Heart left ventricle (tissue), 16 donors: ENCODE measurements at regions not wholly inside any gene's neighbourhood (a gene's known extent, or its start where the extent isn't known, plus 50 kb on each side); places are given as distances from the start of the nearest gene placed in this dataset.

Experiments used
- ATAC-seq, 4 donors: fragments of 200-7000 bp; cut with Tn5 transposase; one replicate each; pipeline ENCODE4 v1.9.1; 2020 to 2022; ENCODE audit warnings: moderate library complexity in 4 of 4, mild to moderate bottlenecking in 3 of 4, moderate number of reproducible peaks in 1 of 4
- DNase-seq, 5 donors: peaks; one replicate each; pipeline ENCODE4 v3.0.0-alpha.2; 2020
- H3K27ac ChIP-seq, 12 donors: fragments of 200-600 bp; sonication (generic) in 4 of 12; one replicate each; pipeline versions ENCODE4 v1.5.0 to v1.8.0; 2016 to 2022; ENCODE audit warnings: mild to moderate bottlenecking in 2 of 12
- H3K27me3 ChIP-seq, 9 donors: fragments of 200-600 bp; sonication (generic) in 2 of 9; one replicate each; pipeline versions ENCODE4 v1.5.1 to v1.8.0; 2016 to 2022; ENCODE audit warnings: mild to moderate bottlenecking in 3 of 9
- H3K36me3 ChIP-seq, 9 donors: fragments of 200-600 bp; sonication (generic) in 2 of 9; one replicate each; pipeline versions ENCODE4 v1.5.0 to v1.8.0; 2018 to 2022; ENCODE audit warnings: mild to moderate bottlenecking in 2 of 9
- H3K4me1 ChIP-seq, 12 donors: fragments of 200-600 bp; sonication (generic) in 4 of 12; one replicate each; pipeline versions ENCODE4 v1.5.0 to v1.8.0; 2016 to 2022; ENCODE audit warnings: mild to moderate bottlenecking in 3 of 12
- H3K4me3 ChIP-seq, 12 donors: fragments of 200-600 bp; sonication (generic) in 4 of 12; one replicate each; pipeline versions ENCODE4 v1.5.0 to v1.8.0; 2017 to 2022; ENCODE audit warnings: mild to moderate bottlenecking in 9 of 12, moderate library complexity in 4 of 12
- H3K9me3 ChIP-seq, 12 donors: fragments of 200-600 bp; sonication (generic) in 4 of 12; one replicate each; pipeline versions ENCODE4 v1.5.0 to v1.8.0; 2016 to 2022; ENCODE audit warnings: mild to moderate bottlenecking in 1 of 12
- CTCF ChIP-seq, 12 donors: fragments of 200-600 bp; sonication (generic) in 4 of 12; IDR thresholded peaks; one replicate each; pipeline versions ENCODE4 v1.5.0 to v1.8.0; 2018 to 2022; ENCODE audit warnings: antibody characterized with exemption in 12 of 12, mild to moderate bottlenecking in 5 of 12
- POLR2A ChIP-seq, 2 donors: fragments of 450-650 bp; IDR thresholded peaks; one replicate each; pipeline ENCODE4 v1.6.1; 2017; ENCODE audit warnings: antibody characterized with exemption in 2 of 2, mild to moderate bottlenecking in 2 of 2, moderate library complexity in 2 of 2
- WGBS, 4 donors: extraction: QIAGEN DNeasy Blood & Tissue Kit in 2 of 4; methylation state at CpG; one replicate each; pipeline versions ENCODE4 v1.1.5 to v1.1.7; 2013 to 2018; 5-methylcytosine and 5-hydroxymethylcytosine counted together
- intact Hi-C, 10 donors: fragments of 100-400 bp; cut with DNase I; formaldehyde crosslinking; loops; one replicate each; pipeline versions ENCODE4 v1.11.1 to v1.14.2; 2022
- donor health status: ischemic (EF 13 %, LVEDD 7.1; RV severe dilation, severe dysfunction).
- donor health status: healthy with polysubstance abuse.
- donor health status: DM: no; HTN: yes; CAD: no.
- donor health status: DM: no; HTN: no; CAD: no.
- donor health status: ischemic (EF 25% LVEDD 6.9; RV normal size, moderate dysfunction).
- donor health status: ischemic (EF 25% LVEDD 5.7; RV mildly dilated, moderate dysfunction).
- donor health status: healthy.
- donor health status: DM: yes; HTN: yes; CAD: no.
- donor health status: ischemic (EF 35%, LVEDD 5.7; RV mildly dilated, moderate dysfunction).
- donor health status: nonischemic (EF 11% LVEDD 7.7; RV severe dilation, severe dysfunction).
- donor health status: DM: yes; HTN: yes; CAD: no.
- donor health status: PGD.
- donor health status: ischemic (EF 29% LVEDD 5.4; RV normal size, mild dysfunction).
- donor health status: nonischemic (EF 23%, LVEDD 6.1; RV moderate dilation, normal function).

GRCh38 chr7:25295387-25295786 lies 67.1 kb upstream of the NPVF start:
- H3K4me3 ChIP-seq = no peak overlapping the region
- H3K9me3 ChIP-seq = no peaks in the 10 kb centered on the region
- no peak overlapping the region for H3K27ac ChIP-seq
- TF ChIP-seq POLR2A (IDR thresholded peaks at IDR 0.05) (no peak), CTCF (IDR thresholded peaks at IDR 0.05) (no peak)
- intact Hi-C loops = no loop called here
- DNase-seq (no peak), ATAC-seq (no peak)
- no peaks in the 10 kb centered on the region for H3K36me3 ChIP-seq
- no peaks in the 10 kb centered on the region for H3K27me3 ChIP-seq
- no peaks in the 10 kb centered on the region for H3K4me1 ChIP-seq
- 58 to 72% (median 61%) methylated on average over 4 of the region's 4 CpGs for WGBS, 4 donors

- Histone ChIP-seq H3K27me3 (no peaks in the 10 kb centered on the region), H3K9me3 (no peaks in the 10 kb centered on the region), H3K27ac (no peak overlapping the region), H3K4me3 (no peak overlapping the region), H3K4me1 (no peaks in the 10 kb centered on the region), H3K36me3 (no peaks in the 10 kb centered on the region)
- intact Hi-C loops = no loop called here
- no peak for ATAC-seq
- 97 to 99% (median 98%) methylated on average over 3 of the region's 3 CpGs for WGBS, 4 donors
- DNase-seq = no peak
- no peak for TF ChIP-seq CTCF (IDR thresholded peaks at IDR 0.05)
- no peak for TF ChIP-seq POLR2A (IDR thresholded peaks at IDR 0.05)
Measured at GRCh38 chr7:25296086-25296485, 67.8 kb upstream of the NPVF start.

- H3K4me3 ChIP-seq = no peak overlapping the region
- H3K36me3 ChIP-seq = no peaks in the 10 kb centered on the region
- WGBS, 4 donors = 77 to 91% (median 86%) methylated on average over 1 of the region's 1 CpG
- H3K9me3 ChIP-seq = no peaks in the 10 kb centered on the region
- no peak for DNase-seq
- no peak overlapping the region for H3K27ac ChIP-seq
- intact Hi-C loops = no loop called here
- no peaks in the 10 kb centered on the region for H3K4me1 ChIP-seq
- H3K27me3 ChIP-seq = no peaks in the 10 kb centered on the region
- TF ChIP-seq CTCF (IDR thresholded peaks at IDR 0.05) (no peak), POLR2A (IDR thresholded peaks at IDR 0.05) (no peak)
- ATAC-seq = no peak
Measured at GRCh38 chr7:25297278-25297677, 69.0 kb upstream of the NPVF start.

GRCh38 chr7:25303281-25304181 lies 75.2 kb upstream of the NPVF start:
- Histone ChIP-seq H3K4me3 (no peak overlapping the region), H3K27me3 (peaks cover 0 to 5% (median 0%) of the 10 kb centered on the region in 9 donors), H3K4me1 (peaks cover 0 to 15% (median 6%) of the 10 kb centered on the region in 12 donors), H3K9me3 (no peaks in the 10 kb centered on the region), H3K27ac (no peak overlapping the region), H3K36me3 (no peaks in the 10 kb centered on the region)
- 18 to 24% (median 22%) methylated on average over 3 of the region's 3 CpGs for WGBS, 4 donors
- ATAC-seq (peak in 1 of 4 donors; percentile 26), DNase-seq (no peak)
- intact Hi-C loops = no loop called here
- TF ChIP-seq CTCF (IDR thresholded peaks at IDR 0.05) (no peak), POLR2A (IDR thresholded peaks at IDR 0.05) (no peak)
